Islet precursor cell (in vitro differentiated cells): ENCODE measurements at regions not wholly inside any gene's neighbourhood (a gene's known extent, or its start where the extent isn't known, plus 50 kb on each side); places are given as distances from the start of the nearest gene placed in this dataset.
A peak's percentile ranks its signal among the peaks of the same experiment; 100 is the strongest.
"Not testable (repeated sequence)": the region's sequence is repeated elsewhere in the genome, so short reads cannot be mapped to it uniquely, and the experiment has no call there.

Experiments
- DNase-seq: peaks from one replicate; pipeline ENCODE4 v3.0.0-alpha.2; 2018

- DNase-seq, result no peak
Observed at GRCh38 chr2:136319651-136320050, 201.7 kb upstream of the CXCR4 start.

GRCh38 chr2:136319237-136319636, 201.3 kb upstream of the CXCR4 start:
- DNase-seq, result peak; percentile 57

- DNase-seq, result no peak
Observed at GRCh38 chr2:136314240-136314639, 196.3 kb upstream of the CXCR4 start.

- not testable (repeated sequence) for DNase-seq
Observed at GRCh38 chr2:136312568-136312967, 194.6 kb upstream of the CXCR4 start.

GRCh38 chr2:136310797-136311603, 193.1 kb upstream of the CXCR4 start:
- DNase-seq, result no peak

GRCh38 chr2:136310005-136310495, 192.1 kb upstream of the CXCR4 start:
- no peak for DNase-seq

GRCh38 chr2:136308611-136309010, 190.7 kb upstream of the CXCR4 start:
- DNase-seq, result no peak

GRCh38 chr2:136306836-136307235, 188.9 kb upstream of the CXCR4 start:
- no peak for DNase-seq

GRCh38 chr2:136305517-136306192, 187.7 kb upstream of the CXCR4 start:
- DNase-seq, result no peak

GRCh38 chr2:136301006-136301405, 183.1 kb upstream of the CXCR4 start:
- DNase-seq, result no peak

- no peak for DNase-seq
Observed at GRCh38 chr2:136298631-136299030, 180.7 kb upstream of the CXCR4 start.

- DNase-seq, result no peak
Observed at GRCh38 chr2:136297994-136298393, 180.0 kb upstream of the CXCR4 start.

GRCh38 chr2:136297312-136297711, 179.4 kb upstream of the CXCR4 start:
- no peak for DNase-seq

GRCh38 chr2:136295168-136295567, 177.2 kb upstream of the CXCR4 start:
- DNase-seq, result no peak

- no peak for DNase-seq
Observed at GRCh38 chr2:136291871-136292270, 173.9 kb upstream of the CXCR4 start.

GRCh38 chr2:136290326-136290725, 172.4 kb upstream of the CXCR4 start:
- no peak for DNase-seq

GRCh38 chr2:136288249-136288648, 170.3 kb upstream of the CXCR4 start:
- no peak for DNase-seq

- no peak for DNase-seq
Observed at GRCh38 chr2:136286423-136286822, 168.5 kb upstream of the CXCR4 start.

- no peak for DNase-seq
Observed at GRCh38 chr2:136284226-136285119, 166.5 kb upstream of the CXCR4 start.

- DNase-seq, result no peak
Observed at GRCh38 chr2:136282251-136282650, 164.3 kb upstream of the CXCR4 start.

- DNase-seq, result peak; percentile 45
Observed at GRCh38 chr2:136281281-136282114, 163.5 kb upstream of the CXCR4 start.

GRCh38 chr2:136266346-136266745, 148.4 kb upstream of the CXCR4 start:
- not testable (repeated sequence) for DNase-seq
